Spleen (tissue), 7 donors: ENCODE measurements at regions not wholly inside any gene's neighbourhood (a gene's known extent, or its start where the extent isn't known, plus 50 kb on each side); places are given as distances from the start of the nearest gene placed in this dataset.

Experiments used
- CTCF ChIP-seq, 11 experiments: fragments of 200-600 bp in 7 of 11; fragments of 450-650 bp in 4 of 11; sonication (generic) in 4 of 11; IDR thresholded peaks in 8 of 11; conservative IDR thresholded peaks in 3 of 11; 1 replicate in 7 of 11; 2 replicates in 4 of 11; pipeline versions ENCODE4 v1.4.0 to v1.8.0; 2016 to 2021; ENCODE audit warnings: antibody characterized with exemption in 11 of 11, inconsistent platforms in 4 of 11, mild to moderate bottlenecking in 1 of 11
- POLR2A ChIP-seq, 3 donors: fragments of 450-650 bp; IDR thresholded peaks; one replicate each; pipeline ENCODE4 v1.5.1; 2017; ENCODE audit warnings: antibody characterized with exemption in 3 of 3, mild to moderate bottlenecking in 1 of 3
- POLR2AphosphoS5 ChIP-seq, 3 donors: sonication (generic); formaldehyde crosslinking; IDR thresholded peaks; one replicate each; pipeline ENCODE4 v1.5.1; 2017; ENCODE audit warnings: antibody characterized with exemption in 3 of 3
- donor health status: DM: no; HTN: no; CAD: no; lungs with moderate emphysema.
- donor health status: DM: no; HTN: no; CAD: no.
- donor health status: DM: no; HTN: no; CAD: no.

GRCh38 chr7:81529785-81530184 is 240.1 kb downstream of the HGF start:
- TF ChIP-seq CTCF (IDR thresholded peaks at IDR 0.05 in 8 of 11, conservative IDR thresholded peaks at IDR 0.05 in 3 of 11) (no peak), POLR2A (IDR thresholded peaks at IDR 0.05) (no peak), POLR2AphosphoS5 (IDR thresholded peaks at IDR 0.05) (no peak)
